ENCODE measurements at regions not wholly inside any gene's neighbourhood (a gene's known extent, or its start where the extent isn't known, plus 50 kb on each side); places are given as distances from the start of the nearest gene placed in this dataset.

DNA sequence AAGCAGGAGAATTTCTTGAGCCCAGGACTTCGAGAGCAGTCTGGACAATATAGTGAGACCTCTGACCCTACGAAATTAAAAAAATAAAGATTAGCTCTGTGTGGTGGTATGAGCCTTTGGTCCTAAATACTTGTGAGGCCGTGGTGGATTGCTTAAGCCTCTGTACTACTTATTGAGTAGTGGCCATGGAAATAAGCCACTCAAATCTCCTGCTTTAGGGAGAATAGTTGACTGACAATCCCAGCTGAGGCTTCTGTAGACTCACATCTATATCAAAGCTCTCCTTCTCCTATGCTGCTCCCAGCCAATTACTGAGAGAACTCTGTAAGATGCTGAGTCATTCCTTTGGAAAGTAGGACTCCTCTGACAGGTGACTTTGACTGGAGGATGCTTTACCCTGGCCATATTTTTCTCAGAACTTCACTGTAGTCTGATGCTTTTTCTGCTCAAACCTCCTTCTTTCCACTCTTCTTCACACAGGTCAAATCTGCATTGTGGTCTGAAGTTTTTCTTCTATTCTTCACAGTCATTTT is 420.2 kb downstream of the SLC6A15 start:
- H3K27ac ChIP-seq (ENCODE audit: low read depth in 1 of 2, low read length in 2 of 2): no peak overlapping the region
- no peaks in the 10 kb centered on the region for H3K9me3 ChIP-seq (ENCODE audit: control insufficient read depth in 4 of 4, low read length in 3 of 4)
- no peaks in the 10 kb centered on the region for H3K36me3 ChIP-seq (ENCODE audit: control insufficient read depth in 4 of 4, insufficient read depth in 3 of 4, low read depth in 1 of 4, low read length in 3 of 4)
- no peak overlapping the region for H3K9ac ChIP-seq (ENCODE audit: low read depth in 1 of 2, low read length in 2 of 2)
- no peak overlapping the region for H3K4me3 ChIP-seq (ENCODE audit: low read depth in 1 of 3, low read length in 3 of 3)
- 59% methylated on average over 3 of the region's 3 CpGs for WGBS
- no peaks in the 10 kb centered on the region for H3K4me1 ChIP-seq (ENCODE audit: control insufficient read depth in 4 of 4, insufficient read depth in 4 of 4, low read length in 3 of 4)
- TF ChIP-seq, protein P1, sequence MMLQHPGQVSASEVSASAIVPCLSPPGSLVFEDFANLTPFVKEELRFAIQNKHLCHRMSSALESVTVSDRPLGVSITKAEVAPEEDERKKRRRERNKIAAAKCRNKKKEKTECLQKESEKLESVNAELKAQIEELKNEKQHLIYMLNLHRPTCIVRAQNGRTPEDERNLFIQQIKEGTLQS (IDR thresholded peaks at IDR 0.05): no peak
- TF ChIP-seq RXRA (IDR thresholded peaks at IDR 0.05) (no peak), JUND (IDR thresholded peaks at IDR 0.05) (no peak), TAF1 (conservative IDR thresholded peaks at IDR 0.05) (no peak), FOXA2 (IDR thresholded peaks at IDR 0.05) (no peak), CTCF (IDR thresholded peaks at IDR 0.05; ENCODE audit: low read depth, low read length, missing input control) (no peak), GABPA (IDR thresholded peaks at IDR 0.05 in 1 of 2, conservative IDR thresholded peaks at IDR 0.05 in 1 of 2) (no peak), HNF4A (conservative IDR thresholded peaks at IDR 0.05) (no peak), FOXA1 (IDR thresholded peaks at IDR 0.05) (no peak), EGR1 (IDR thresholded peaks at IDR 0.05; ENCODE audit: low read depth in 2 of 2) (no peak), NR2F2 (IDR thresholded peaks at IDR 0.05) (no peak), YY1 (IDR thresholded peaks at IDR 0.05) (no peak), SP1 (IDR thresholded peaks at IDR 0.05) (no peak), ZBTB33 (IDR thresholded peaks at IDR 0.05) (no peak), RAD21 (IDR thresholded peaks at IDR 0.05) (no peak), HNF4G (IDR thresholded peaks at IDR 0.05) (no peak)
- TF ChIP-seq, protein P2, sequence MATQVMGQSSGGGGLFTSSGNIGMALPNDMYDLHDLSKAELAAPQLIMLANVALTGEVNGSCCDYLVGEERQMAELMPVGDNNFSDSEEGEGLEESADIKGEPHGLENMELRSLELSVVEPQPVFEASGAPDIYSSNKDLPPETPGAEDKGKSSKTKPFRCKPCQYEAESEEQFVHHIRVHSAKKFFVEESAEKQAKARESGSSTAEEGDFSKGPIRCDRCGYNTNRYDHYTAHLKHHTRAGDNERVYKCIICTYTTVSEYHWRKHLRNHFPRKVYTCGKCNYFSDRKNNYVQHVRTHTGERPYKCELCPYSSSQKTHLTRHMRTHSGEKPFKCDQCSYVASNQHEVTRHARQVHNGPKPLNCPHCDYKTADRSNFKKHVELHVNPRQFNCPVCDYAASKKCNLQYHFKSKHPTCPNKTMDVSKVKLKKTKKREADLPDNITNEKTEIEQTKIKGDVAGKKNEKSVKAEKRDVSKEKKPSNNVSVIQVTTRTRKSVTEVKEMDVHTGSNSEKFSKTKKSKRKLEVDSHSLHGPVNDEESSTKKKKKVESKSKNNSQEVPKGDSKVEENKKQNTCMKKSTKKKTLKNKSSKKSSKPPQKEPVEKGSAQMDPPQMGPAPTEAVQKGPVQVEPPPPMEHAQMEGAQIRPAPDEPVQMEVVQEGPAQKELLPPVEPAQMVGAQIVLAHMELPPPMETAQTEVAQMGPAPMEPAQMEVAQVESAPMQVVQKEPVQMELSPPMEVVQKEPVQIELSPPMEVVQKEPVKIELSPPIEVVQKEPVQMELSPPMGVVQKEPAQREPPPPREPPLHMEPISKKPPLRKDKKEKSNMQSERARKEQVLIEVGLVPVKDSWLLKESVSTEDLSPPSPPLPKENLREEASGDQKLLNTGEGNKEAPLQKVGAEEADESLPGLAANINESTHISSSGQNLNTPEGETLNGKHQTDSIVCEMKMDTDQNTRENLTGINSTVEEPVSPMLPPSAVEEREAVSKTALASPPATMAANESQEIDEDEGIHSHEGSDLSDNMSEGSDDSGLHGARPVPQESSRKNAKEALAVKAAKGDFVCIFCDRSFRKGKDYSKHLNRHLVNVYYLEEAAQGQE (IDR thresholded peaks at IDR 0.05): no peak
- TF ChIP-seq, protein P3, sequence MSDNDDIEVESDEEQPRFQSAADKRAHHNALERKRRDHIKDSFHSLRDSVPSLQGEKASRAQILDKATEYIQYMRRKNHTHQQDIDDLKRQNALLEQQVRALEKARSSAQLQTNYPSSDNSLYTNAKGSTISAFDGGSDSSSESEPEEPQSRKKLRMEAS (IDR thresholded peaks at IDR 0.05): no peak
- DNase-seq (ENCODE audit: low spot score): no peak
- H3K27me3 ChIP-seq (ENCODE audit: control insufficient read depth in 4 of 4, insufficient read depth in 4 of 4, low read length in 3 of 4): no peaks in the 10 kb centered on the region
